Right lung (tissue), 2 donors: ENCODE measurements at regions not wholly inside any gene's neighbourhood (a gene's known extent, or its start where the extent isn't known, plus 50 kb on each side); places are given as distances from the start of the nearest gene placed in this dataset.

Experiments used
- DNase-seq, 2 donors: peaks; one replicate each; pipeline ENCODE4 v3.0.0-alpha.2; 2013

DNA sequence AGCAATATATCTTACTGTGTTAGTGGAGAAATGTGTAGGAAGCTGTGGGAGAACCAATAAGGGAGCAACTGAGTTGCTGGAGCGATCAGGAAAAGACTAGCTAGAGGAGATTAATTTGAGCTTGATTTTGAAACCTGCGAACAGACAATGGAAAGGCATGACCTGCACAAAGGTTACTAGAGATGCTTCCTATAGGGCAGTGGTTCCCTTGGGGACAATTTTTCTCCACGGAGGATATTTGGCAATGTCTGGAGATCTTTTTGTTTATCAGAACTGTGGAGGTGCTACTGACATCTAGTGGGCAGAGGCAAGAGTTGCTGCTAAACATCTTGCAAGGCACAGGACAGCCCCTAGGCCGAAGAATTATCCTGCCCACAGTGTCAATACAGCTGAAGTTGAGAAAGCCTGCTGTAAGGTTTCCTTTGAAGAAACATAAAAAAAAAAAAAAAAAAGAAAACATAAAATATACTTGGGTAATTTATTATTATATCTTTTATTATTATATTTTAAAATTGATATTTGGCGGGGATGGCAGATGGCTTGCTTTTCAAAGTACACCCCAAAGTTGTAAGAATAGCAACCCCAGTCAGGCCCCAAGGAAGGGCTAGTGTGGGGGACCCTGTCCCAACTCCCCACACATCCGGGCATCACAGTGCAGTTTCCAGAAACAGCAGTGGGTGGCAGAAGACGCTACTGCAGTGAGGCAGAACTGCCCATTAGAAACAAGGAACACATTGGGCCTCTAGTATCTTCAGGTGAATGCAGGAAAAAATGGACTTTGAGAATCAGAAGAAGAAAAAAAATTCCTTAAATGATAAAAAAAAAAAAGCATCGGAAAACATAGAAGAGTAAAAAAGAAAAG is 481.6 kb downstream of the SH2D4B start:
- peak in 1 of 2 donors; percentile 30 for DNase-seq

DNA sequence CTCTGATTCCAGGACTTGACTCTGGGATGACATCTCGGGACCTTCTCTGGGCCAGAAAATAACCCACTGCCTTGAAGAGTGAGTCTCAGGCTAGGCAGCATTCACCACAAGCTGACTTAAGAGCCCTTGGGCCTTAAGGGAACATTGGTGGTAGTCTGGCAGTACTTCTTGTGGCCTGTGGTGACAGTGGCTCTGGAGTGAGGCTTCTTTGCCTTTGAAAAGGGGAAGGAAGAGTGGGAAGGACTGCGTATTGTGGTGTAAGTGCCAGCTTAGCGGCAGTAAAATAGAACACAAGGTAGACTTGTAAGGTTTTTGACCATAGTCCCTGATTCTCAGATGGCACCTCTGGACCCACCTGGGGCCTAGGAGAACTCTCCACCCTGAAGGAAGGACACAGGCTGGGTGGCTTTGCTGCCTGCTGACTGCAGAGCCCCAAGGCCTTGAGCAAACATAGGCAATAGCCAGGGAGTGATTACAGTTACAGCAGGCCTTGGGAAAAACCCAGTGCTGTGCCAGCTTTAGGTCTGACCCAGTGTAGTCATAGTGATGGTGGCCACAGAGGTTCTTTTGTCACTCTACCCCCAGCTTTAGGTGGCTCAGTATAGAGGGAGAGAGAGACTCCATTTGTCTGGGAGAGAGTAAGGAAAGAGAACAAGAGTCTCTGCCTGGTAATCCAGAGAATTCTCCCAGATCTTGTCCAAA is 483.9 kb downstream of the SH2D4B start:
- no peak for DNase-seq

DNA sequence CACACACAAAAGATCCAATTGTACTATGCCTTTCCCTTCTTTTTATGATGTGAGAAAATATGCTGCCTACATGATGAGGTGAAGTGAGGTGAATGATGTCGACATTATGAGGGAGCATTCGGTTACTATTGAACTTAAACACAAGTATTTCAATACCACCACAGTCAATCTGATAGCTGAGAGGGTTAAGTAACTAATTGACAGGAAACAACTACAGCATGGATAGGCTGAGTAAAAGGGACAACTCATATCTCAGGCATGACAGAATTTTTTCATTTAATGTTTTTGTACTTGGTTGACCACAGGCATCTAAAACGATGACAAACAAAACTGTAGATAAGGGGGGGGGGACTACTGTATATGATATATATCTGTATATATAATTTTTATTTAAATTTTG is 488.9 kb downstream of the SH2D4B start:
- DNase-seq = no peak

DNA sequence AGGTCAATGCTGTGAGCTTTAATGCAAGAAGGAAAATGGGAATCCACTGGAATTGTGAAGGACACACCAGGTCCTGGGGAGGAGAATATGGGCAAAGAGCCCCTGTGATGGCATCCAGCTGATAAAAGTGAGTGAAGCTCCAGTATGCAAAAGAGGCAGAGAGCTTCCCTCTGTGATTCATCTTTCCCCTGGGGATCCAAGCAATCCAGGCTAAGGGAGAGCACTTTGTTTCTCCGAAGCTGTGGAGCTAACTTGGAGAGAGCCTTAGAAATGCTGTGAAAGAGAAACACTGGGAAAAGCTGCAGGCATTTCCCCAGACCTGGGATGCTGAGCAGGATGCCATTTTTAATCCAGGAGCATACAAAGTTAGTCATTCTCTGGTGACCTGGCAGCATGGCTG is 489.5 kb downstream of the SH2D4B start:
- no peak for DNase-seq

DNA sequence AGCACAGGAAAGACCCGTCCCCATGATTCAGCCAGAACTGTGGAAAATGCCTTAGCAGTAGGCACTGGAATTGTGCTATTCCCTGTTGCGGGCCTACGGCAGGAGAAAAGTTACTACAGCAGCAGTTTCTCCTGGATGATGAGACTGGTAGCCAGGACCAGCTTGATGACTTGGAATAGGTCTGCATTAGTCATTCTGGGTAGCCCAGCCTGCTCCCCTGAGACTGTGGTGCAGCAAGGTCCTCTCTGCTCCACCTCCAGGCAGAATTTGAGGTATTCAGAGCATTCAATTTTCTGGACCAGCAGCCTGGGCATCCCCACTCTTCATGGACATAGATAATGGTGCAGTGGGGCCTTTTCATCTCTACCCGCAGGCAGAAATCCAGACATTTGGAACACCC is 490.0 kb downstream of the SH2D4B start:
- no peak for DNase-seq

DNA sequence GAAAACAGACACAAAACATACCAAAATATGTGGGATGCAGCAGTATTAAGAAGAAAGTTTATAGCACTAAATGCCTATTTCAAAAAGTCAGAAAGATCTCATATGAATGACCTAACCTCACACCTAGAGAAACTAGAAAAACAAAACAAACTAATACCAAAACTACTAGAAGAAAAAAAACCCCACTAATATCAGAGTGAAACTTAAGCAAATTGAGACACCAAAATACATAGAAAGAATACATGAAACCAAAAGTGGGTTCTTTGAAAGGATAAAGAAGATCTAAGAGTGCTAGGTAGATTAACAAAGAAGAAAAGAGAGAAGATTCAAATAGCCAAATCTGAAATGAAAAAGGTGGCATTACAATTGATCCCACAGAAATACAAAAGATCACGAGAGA is 494.1 kb downstream of the SH2D4B start:
- DNase-seq = no peak

DNA sequence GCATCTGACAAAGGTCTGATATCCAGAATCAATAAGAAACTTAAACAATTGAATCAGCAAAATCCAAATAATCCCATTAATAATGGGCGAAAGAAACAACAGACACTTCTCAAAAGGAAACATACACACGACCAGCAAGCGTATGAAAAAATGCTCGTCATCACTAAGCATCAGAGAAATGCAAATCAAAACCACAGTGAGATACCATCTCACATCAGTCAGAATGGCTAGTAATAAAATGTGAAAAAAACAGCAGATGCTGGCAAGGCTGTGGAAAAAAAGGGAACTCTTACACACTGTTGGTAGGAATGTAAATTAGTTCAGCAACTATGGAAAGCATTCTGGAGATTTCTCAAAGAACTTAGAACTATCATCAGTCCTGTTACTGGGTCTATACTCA is 496.7 kb downstream of the SH2D4B start:
- no peak for DNase-seq

DNA sequence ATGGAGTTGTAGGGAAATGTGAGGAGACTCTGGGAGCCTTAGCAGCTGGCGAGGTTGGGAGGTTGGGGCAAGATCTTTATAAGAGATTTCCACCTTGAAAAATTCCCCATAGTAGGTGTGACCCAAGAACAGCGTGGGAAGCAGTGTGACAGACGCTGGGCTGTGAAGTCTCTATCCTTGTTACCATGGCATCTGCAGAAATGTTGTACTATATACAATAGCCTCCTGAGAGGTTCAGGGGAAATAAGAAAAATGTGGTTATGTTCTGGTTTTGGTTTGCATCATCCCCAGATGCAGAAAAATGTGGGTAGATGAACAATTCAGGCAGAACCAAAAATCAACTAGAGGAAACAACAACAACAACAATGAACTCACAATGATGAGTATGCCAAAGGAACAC is 498.6 kb downstream of the SH2D4B start:
- DNase-seq = no peak

DNA sequence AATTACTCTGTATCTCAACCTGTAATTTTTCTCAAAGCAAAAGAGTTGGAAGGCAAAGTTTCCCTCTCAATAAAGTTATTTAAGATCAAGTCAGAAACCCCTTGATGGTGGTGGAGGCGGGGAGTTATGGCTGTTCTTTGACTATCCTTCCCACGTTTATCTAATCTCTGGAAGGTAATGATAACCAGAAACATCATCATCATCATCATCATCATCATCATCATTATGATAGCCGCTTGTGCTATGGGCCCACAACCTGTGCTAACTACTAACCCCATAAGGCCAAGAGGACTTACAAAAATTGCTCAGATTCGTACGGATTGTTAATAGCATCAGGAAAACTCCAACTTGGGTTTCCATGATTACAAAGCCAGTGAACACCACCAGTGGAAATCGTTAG is 502.3 kb downstream of the SH2D4B start:
- no peak for DNase-seq

DNA sequence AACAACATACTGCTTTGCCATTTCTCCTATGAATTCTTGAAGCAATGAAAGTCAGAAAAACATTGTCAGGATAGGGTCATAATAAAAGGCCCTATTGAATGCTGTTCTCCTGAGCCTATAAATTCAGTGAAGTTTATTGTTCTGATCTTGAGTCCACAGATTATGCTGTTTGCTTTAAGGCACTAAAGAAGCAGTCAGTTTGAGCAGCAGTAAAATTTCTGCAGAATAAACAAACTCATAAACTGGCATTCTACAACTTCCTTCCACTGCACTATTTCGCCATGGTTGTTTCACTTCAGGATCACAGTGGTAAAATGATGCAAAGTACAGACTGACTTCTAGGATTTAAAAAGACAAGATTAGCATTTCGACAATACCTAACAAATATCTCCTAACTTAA is 503.2 kb downstream of the SH2D4B start:
- no peak for DNase-seq

DNA sequence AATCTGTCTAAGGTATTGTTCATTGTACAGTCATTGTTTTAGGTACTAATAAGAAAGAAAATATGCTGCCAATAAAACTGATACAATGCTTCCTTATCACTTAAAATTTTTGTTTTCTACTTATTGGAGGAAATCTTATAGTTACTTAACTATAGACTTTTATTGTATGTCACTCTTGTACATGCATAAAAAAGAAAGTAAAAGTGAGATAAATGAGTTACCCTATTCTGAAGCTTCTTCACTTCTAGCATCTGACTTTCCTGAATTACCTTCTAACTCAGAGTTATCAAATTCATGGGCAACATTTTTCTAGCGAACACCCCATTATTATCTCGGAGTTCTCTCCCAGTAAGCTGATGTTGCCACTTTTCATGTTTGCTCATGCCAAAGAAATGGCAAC is 504.9 kb downstream of the SH2D4B start:
- no peak for DNase-seq

DNA sequence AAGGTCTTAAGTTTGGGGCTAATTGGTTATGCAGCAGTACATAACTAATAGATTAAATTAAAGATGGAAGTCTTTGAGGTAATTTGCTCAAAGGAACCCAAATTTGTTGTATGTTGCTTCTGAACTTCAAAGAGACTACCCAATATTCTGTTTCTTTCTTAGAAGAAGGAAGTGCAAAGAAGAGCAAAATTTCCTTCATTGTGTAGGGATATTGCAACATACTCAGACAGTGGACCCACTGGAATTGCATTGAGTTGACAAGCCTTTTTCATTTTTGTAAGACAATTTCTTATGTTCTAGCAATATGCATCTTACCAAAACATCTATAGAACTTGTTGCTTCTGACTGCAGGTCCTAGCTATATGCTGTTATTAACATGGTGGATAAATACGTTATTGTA is 527.8 kb downstream of the SH2D4B start:
- DNase-seq = no peak

DNA sequence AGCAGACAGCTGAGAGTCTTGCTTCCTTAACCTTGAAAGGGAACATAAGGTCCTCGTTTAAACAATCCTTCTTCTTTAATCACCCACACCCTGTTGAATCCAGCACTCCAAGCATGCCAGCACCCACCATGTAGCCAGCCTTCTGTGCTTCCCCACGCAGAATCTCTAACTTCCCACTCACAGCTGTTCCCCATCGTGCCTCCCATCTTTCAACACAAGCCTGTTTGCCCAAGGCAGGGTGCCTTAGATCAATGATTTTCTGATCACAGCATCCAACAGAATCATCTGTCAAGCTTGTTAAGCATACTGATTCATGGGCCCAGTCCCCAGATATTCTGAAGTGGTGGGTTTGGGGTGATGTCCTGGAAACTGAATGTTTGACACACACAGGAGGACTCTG is 530.8 kb downstream of the SH2D4B start:
- DNase-seq = no peak

DNA sequence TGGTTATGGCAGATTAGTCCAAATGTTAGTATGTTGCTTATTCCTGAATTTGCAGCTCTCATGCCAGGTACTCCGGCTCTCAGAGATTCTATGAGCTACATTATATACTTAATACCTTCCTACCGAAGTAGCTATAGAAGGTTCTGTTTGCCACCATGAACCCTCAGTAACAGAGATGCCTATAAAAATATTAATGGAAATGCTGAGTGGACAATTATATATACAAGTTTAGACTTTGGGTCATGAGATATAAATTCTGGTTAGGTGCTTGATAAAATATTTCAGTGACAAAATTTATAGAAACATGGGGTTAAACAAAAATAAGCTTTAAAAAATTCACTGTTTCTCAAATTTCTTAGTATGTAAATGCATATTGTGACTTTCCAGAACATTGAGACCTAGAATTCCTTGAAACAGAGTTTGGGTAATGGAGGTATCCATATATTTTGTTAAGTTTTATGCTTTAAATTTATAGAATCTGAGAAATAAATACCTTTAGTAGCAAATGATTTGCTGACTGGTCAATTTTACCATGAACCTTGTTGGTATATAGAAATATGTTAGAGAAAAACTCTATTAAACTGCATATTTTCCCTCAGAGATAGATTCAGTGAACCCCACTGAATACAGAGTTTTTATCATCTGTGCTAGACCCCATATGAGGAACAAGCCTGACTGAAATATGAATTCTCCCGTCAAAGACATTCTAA is 533.5 kb downstream of the SH2D4B start:
- DNase-seq = no peak

DNA sequence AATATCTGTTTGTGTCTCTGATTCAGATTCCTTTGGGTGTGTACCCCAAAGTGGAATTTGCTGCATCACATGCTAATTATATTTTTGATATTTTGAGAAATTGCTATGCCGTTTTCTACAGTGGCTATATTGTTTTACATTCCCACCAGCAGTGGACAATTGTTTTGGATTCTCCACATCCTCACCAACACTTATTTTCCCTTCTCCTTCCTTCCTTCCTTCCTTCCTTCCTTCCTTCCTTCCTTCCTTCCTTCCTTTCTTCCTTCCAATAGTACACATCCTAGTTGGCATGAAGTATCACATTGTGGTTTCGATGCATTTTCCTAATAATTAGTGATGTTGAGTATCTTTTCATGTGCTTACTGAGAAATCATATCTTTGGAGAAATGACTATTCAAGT is 535.5 kb downstream of the SH2D4B start:
- no peak for DNase-seq

DNA sequence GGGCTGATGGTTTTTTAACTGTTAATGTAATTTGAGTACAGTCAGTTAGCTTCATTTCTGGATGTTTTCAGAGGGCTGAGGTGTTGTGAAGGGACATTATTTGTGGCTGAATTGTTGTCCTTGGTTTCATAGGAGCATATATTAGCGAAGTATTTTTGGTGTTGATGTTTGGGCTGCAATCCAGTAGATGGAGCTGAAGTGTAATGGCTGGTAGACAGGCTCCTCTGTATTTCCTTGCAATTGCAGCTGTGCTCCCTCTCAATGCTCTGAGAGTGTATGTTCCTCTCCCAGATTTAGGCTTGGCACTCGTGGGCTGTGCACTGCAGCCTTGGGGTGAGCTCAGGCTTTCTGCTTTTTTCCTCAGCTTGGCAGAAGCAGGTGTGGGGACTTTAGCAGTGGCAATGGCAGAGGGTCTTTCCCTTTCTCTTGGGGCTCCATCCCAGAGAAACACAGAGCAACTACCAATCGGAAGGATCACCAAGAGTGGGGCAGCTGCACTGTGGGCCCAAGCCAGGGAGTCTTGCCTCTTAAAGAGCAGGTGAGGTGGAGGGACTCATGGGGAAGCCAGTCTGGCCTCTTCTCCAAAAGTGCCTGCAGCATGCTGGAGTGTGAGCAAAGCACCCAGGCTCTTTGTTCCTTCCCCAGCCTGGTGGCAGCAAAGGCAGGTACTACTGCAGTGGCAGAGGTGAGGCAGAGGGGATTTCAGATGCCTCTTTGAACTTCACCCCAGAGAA is 544.4 kb downstream of the SH2D4B start:
- no peak for DNase-seq

DNA sequence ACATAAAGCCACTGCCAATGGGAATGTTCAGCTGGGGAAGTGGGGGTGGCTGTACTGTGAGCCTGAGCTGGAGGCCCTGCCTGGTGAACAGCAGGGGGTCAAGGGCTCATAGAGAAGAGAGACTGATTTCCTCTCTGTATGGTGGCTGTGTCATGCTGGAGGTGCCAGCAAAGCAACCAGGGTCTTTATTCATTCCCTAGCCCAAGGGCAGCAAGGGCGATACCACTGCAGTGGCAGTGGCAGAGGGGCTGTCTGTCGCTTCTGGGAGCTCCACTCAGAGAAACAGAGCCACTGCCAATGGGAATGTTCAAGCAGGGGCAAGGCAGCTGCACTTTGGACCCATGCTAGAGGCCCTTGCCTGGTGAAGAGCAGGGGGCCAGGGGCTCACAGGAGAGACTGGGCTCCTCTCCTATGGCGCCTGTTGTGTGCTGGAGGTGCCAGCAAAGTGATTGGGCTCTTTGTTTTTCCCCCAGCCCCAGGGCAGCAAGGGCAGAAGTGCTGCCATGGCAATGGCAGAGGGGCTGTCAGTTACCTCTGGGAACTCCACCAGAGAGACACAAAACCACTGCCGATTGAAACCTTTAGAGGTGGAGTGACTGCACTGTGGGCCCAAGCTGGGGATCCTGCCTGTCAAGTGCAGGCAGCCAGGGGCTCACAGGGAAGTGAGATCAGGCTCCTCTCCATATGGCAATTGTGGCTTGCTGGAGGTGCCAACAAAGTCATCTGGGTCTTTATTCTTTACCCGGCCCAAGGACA is 545.1 kb downstream of the SH2D4B start:
- no peak for DNase-seq

DNA sequence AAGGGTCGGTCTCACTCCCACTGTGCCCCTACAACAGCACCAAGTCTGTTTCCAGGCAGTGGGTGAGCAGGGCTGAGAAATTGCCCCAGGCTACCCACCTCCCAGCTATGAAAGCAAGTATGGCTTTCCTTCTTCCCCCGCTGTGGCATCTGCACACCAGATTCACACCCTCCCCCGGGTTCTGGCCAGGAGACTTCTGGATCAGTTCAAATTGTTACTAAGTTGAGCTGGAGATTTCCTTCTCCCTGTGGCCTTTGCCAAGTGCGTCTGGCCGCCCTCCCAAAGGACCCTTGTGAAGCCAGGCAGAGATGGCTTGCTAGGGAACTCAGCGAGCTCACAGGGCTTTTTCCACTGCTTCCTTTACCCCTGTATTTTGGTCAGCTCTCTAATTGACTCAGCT is 555.4 kb downstream of the SH2D4B start:
- no peak for DNase-seq

DNA sequence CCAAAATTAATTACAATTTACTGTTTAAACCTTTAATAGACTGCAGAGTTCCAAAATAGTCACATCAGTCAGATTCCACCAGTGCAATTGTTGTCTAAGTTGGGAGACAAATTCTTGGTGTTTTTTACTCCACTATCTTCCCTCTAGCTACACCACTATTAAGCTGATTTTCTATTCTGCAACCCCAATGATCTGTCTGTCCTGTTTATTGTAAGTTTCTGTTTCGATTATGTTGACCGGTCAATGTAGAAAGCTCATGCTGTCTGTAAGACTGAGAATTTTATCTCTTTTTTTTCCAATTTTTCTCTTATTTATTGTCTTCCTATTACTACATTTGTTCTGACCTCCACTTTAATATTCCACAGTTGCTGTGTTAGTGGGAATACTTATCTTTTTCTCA is 557.5 kb downstream of the SH2D4B start:
- DNase-seq = no peak

DNA sequence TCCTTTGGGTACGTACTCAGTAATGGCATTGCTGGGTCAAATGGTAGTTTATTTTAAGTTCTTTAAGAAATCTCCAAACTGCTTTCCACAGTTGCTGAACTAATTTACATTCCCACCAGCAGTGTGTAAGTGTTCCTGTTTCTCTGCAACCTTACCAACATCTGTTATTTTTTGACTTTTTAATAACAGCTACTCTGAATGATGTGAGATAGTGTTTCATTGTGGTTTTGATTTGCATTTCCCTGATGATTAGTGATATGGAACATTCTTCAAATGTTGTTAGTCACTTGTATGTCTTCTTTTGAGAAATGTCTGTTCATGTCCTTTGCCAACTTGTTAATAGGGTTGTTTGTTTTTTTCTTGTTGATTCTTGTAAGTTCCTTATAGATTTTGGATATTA is 558.9 kb downstream of the SH2D4B start:
- no peak for DNase-seq

DNA sequence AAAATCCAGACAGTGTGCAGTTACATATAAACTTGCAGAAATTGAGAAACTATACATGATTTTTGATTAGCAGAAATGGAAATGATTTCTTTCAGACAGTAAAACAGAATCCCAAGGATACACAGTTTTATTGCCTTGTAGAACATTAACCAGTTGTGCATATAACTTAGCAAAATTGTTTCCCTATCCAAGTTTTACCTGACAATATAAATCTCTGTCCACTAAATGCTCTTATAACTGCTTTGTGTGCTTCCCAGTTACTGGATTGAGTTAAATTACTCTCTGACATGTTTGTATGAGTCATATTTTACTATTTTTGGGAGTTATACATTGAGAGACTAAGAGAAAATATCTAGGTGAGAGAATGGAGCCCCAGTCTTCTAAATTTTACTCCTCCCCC is 563.4 kb downstream of the SH2D4B start:
- no peak for DNase-seq
